HepG2 (cell line): ENCODE measurements at regions not wholly inside any gene's neighbourhood (a gene's known extent, or its start where the extent isn't known, plus 50 kb on each side); places are given as distances from the start of the nearest gene placed in this dataset.

Source experiments
- ATAC-seq: fragments of 200-7000 bp; cut with Tn5 transposase; 3 replicates; pipeline ENCODE4 v1.9.1; 2020; ENCODE audit warnings: mild to moderate bottlenecking, moderate library complexity
- BruUV-seq: library from RNA; stranded (reverse); fragments of 400-500 nt; replicated peaks from 2 replicates; lab custom pipeline; 2021; lab: Mats Ljungman, UMichigan
- CTCF ChIA-PET: fragments of 300-600 bp; formaldehyde crosslinking; extraction: SDS; loops from one replicate; lab custom pipeline; 2021; ENCODE audit warnings: low total read pairs, inconsistent platforms, low intra/inter-chr PET ratio; lab: Yijun Ruan, JAX
- POLR2A ChIA-PET: fragments of 350-600 bp; sonication (Branson Sonifier 250); formaldehyde crosslinking; loops from one replicate; lab custom pipeline; 2020; ENCODE audit warnings: antibody characterized with exemption, inconsistent platforms; lab: Yijun Ruan, JAX
- DNase-seq: peaks from one replicate; pipeline ENCODE4 v3.0.0-alpha.2; 2015; ENCODE audit warnings: low spot score
- FAIRE-seq: peaks from 3 replicates; lab custom pipeline; 2011; peaks lifted over from hg19 to GRCh38; lab: Jason Lieb, UNC
- H2AFZ ChIP-seq: one replicate; pipeline ENCODE4 v1.6.1; 2011; ENCODE audit warnings: low read length, inconsistent platforms
- H3K27ac ChIP-seq: fragments of 300-600 bp; 3 replicates; pipeline ENCODE4 v1.8.0; 2011; ENCODE audit warnings: mixed run types, mild to moderate bottlenecking, mixed read lengths, low read length, inconsistent platforms; ENCODE audit not compliant: insufficient read depth; ENCODE audit errors: extremely low read length
- H3K27me3 ChIP-seq, 2 experiments: fragments of 200-600 bp in 1 of 2; 2 replicates in 1 of 2; 3 replicates in 1 of 2; pipeline versions ENCODE4 v1.6.0 to v1.8.0; 2011; ENCODE audit warnings: low read length in 2 of 2, mild to moderate bottlenecking in 2 of 2, moderate library complexity in 2 of 2, inconsistent platforms in 1 of 2; ENCODE audit not compliant: insufficient read depth in 2 of 2, control insufficient read depth in 1 of 2
- H3K36me3 ChIP-seq, 2 experiments: fragments of 200-600 bp in 1 of 2; replicated peaks in 1 of 2; 2 replicates in 1 of 2; 3 replicates in 1 of 2; pipeline versions ENCODE4 v1.5.1 to v1.8.0; 2011; ENCODE audit warnings: low read length in 2 of 2, inconsistent platforms in 1 of 2; ENCODE audit not compliant: insufficient read depth in 2 of 2, control insufficient read depth in 1 of 2
- H3K4me1 ChIP-seq: 2 replicates; pipeline ENCODE4 v1.5.1; 2012; ENCODE audit warnings: low read length, inconsistent platforms; ENCODE audit not compliant: insufficient read depth
- H3K4me2 ChIP-seq: 2 replicates; pipeline ENCODE4 v1.6.0; 2011; ENCODE audit warnings: low read depth, low read length, inconsistent platforms
- H3K4me3 ChIP-seq, 3 experiments: fragments of 200-600 bp in 1 of 3; sonication (generic), shearing (Covaris generic) in 1 of 3; replicated peaks in 1 of 3; 2 replicates each; pipeline ENCODE4 v1.5.1; 2011 to 2016; ENCODE audit warnings: low read length in 3 of 3, inconsistent platforms in 2 of 3, low read depth in 2 of 3, mild to moderate bottlenecking in 2 of 3, control low read depth in 1 of 3, mixed read lengths in 1 of 3; ENCODE audit not compliant: insufficient read depth in 1 of 3
- H3K79me2 ChIP-seq: one replicate; pipeline ENCODE4 v1.6.1; 2011; ENCODE audit warnings: low read length, inconsistent platforms; ENCODE audit not compliant: insufficient read depth
- H3K9ac ChIP-seq: 2 replicates; pipeline ENCODE4 v1.6.0; 2011; ENCODE audit warnings: mild to moderate bottlenecking, low read depth, low read length, inconsistent platforms; ENCODE audit not compliant: insufficient read depth
- H3K9me3 ChIP-seq: 2 replicates; pipeline ENCODE4 v1.5.1; 2012; ENCODE audit warnings: mild to moderate bottlenecking, low read length
- H4K20me1 ChIP-seq: 2 replicates; pipeline ENCODE4 v1.6.0; 2011; ENCODE audit warnings: inconsistent platforms, mild to moderate bottlenecking, low read length, moderate library complexity; ENCODE audit not compliant: insufficient read depth
- BCL3 ChIP-seq: sonication (generic); formaldehyde crosslinking; IDR thresholded peaks from 2 replicates; pipeline ENCODE4 v1.5.1; 2020; ENCODE audit warnings: mild to moderate bottlenecking, missing genetic modification reagents, moderate library complexity
- BHLHE40 ChIP-seq: IDR thresholded peaks from 2 replicates; pipeline ENCODE4 v1.6.1; 2011; ENCODE audit warnings: low read length, improper control_type of control experiment
- BORCS8-MEF2B ChIP-seq: sonication (generic); formaldehyde crosslinking; IDR thresholded peaks from 2 replicates; pipeline ENCODE4 v1.8.0; 2022; ENCODE audit warnings: mild to moderate bottlenecking, missing genetic modification reagents
- CBFB ChIP-seq: sonication (generic); formaldehyde crosslinking; IDR thresholded peaks from 2 replicates; pipeline ENCODE4 v1.4.0; 2020; ENCODE audit warnings: missing genetic modification reagents
- CENPBD1 ChIP-seq: sonication (generic); formaldehyde crosslinking; IDR thresholded peaks from 2 replicates; pipeline ENCODE4 v1.8.0; 2022; ENCODE audit warnings: missing genetic modification reagents, low read depth, mild to moderate bottlenecking, borderline replicate concordance
- DDIT3 ChIP-seq: sonication (generic); formaldehyde crosslinking; IDR thresholded peaks from 2 replicates; pipeline ENCODE4 v1.4.0; 2020; ENCODE audit warnings: mild to moderate bottlenecking, missing genetic modification reagents
- DNMT1 ChIP-seq: sonication (generic); formaldehyde crosslinking; IDR thresholded peaks from 2 replicates; pipeline ENCODE4 v1.5.1; 2020; ENCODE audit warnings: mild to moderate bottlenecking, missing genetic modification reagents
- ETV5 ChIP-seq: IDR thresholded peaks from 2 replicates; pipeline ENCODE4 v1.6.1; 2018; ENCODE audit warnings: missing biosample characterization, missing genetic modification reagents, inconsistent platforms, borderline replicate concordance
- FOSL2 ChIP-seq: sonication (generic); formaldehyde crosslinking; IDR thresholded peaks from 2 replicates; pipeline ENCODE4 v1.4.0; 2020; ENCODE audit warnings: missing genetic modification reagents
- IRF1 ChIP-seq: sonication (generic); formaldehyde crosslinking; IDR thresholded peaks from 2 replicates; pipeline ENCODE4 v1.4.0; 2020; ENCODE audit warnings: low read depth, mild to moderate bottlenecking, missing genetic modification reagents
- KDM6A ChIP-seq: IDR thresholded peaks from 2 replicates; pipeline ENCODE4 v1.6.1; 2016; ENCODE audit warnings: low read depth
- KLF13 ChIP-seq: sonication (generic); formaldehyde crosslinking; IDR thresholded peaks from 2 replicates; pipeline ENCODE4 v1.4.0; 2020; ENCODE audit warnings: mild to moderate bottlenecking, missing genetic modification reagents
- SIN3A ChIP-seq: IDR thresholded peaks from 2 replicates; pipeline ENCODE4 v1.6.1; 2011; ENCODE audit warnings: low read depth, mild to moderate bottlenecking, control low read depth, low read length, borderline replicate concordance
- SRSF1 ChIP-seq: fragments of 200-400 bp; formaldehyde crosslinking; optimal IDR thresholded peaks from 2 replicates; pipeline ENCODE3; 2017; ENCODE audit warnings: mild to moderate bottlenecking, low read depth, low read length, moderate library complexity
- ZBTB33 ChIP-seq: sonication (generic); formaldehyde crosslinking; IDR thresholded peaks from 2 replicates; pipeline ENCODE4 v1.4.0; 2020; ENCODE audit warnings: missing genetic modification reagents
- ZNF12 ChIP-seq: sonication (generic); formaldehyde crosslinking; IDR thresholded peaks from 2 replicates; pipeline ENCODE4 v1.5.0; 2020; ENCODE audit warnings: missing genetic modification reagents
- ZNF225 ChIP-seq: sonication (generic); formaldehyde crosslinking; IDR thresholded peaks from 2 replicates; pipeline ENCODE4 v1.4.0; 2020; ENCODE audit warnings: mild to moderate bottlenecking, missing genetic modification reagents
- ZNF232 ChIP-seq: sonication (generic); formaldehyde crosslinking; IDR thresholded peaks from 2 replicates; pipeline ENCODE4 v1.4.0; 2020; ENCODE audit warnings: missing genetic modification reagents, borderline replicate concordance
- WGBS: methylation state at CpG from one replicate; pipeline ENCODE4 v1.1.6; 2017; ENCODE audit warnings: low lambda C conversion rate; 5-methylcytosine and 5-hydroxymethylcytosine counted together
- in situ Hi-C: cut with HindIII; loops from 2 replicates; pipeline ENCODE4 v1.10.0; 2017; ENCODE audit warnings: low pct_unique_long_range_greater_than_20kb; ENCODE audit not compliant: extremely low pct_ligation_motif_present
- intact Hi-C: fragments of 100-400 bp; cut with micrococcal nuclease; formaldehyde crosslinking; loops from one replicate; pipeline ENCODE4 v1.10.0; 2022; ENCODE audit not compliant: unreplicated experiment

GRCh38 chr21:22019766-22020165 lies 1021.6 kb downstream of the NCAM2 start:
- H3K4me1 ChIP-seq, result no peaks in the 10 kb centered on the region
- H3K36me3 ChIP-seq, result no peaks in the 10 kb centered on the region
- H2AFZ ChIP-seq, result no peak overlapping the region
- H3K79me2 ChIP-seq, result no peaks in the 10 kb centered on the region
- H3K4me2 ChIP-seq, result no peak overlapping the region
- no peaks in the 10 kb centered on the region for H4K20me1 ChIP-seq
- 8% methylated on average over 1 of the region's 1 CpG for WGBS
- H3K9ac ChIP-seq, result no peak overlapping the region
- intact Hi-C loops (no loop called here), in situ Hi-C loops (no loop called here)
- no peak for ATAC-seq
- DNase-seq, result no peak
- H3K27ac ChIP-seq, result no peak overlapping the region
- BruUV-seq, result no TSS peak
- H3K9me3 ChIP-seq, result peaks cover 84% of the 10 kb centered on the region
- TF ChIP-seq ETV5 (no peak), ZBTB33 (CRISPR knock-in tag) (no peak), CENPBD1 (CRISPR knock-in tag) (no peak), ZNF232 (CRISPR knock-in tag) (no peak), SIN3A (no peak), DNMT1 (CRISPR knock-in tag) (no peak), KDM6A (CRISPR knock-in tag) (no peak), SRSF1 (no peak), BHLHE40 (no peak), DDIT3 (CRISPR knock-in tag) (no peak), ZNF225 (CRISPR knock-in tag) (no peak), ZNF12 (no peak), BORCS8-MEF2B (CRISPR knock-in tag) (no peak), FOSL2 (CRISPR knock-in tag) (no peak), IRF1 (CRISPR knock-in tag) (no peak), KLF13 (no peak), BCL3 (CRISPR knock-in tag) (no peak), CBFB (CRISPR knock-in tag) (no peak)
- H3K27me3 ChIP-seq, result no peaks in the 10 kb centered on the region
- no peak for FAIRE-seq
- POLR2A ChIA-PET, result no interaction called here
- CTCF ChIA-PET, result no interaction called here
- H3K4me3 ChIP-seq, result no peak overlapping the region
